ENCODE measurements at regions not wholly inside any gene's neighbourhood (a gene's known extent, or its start where the extent isn't known, plus 50 kb on each side); places are given as distances from the start of the nearest gene placed in this dataset.

GRCh38 chr2:152846697-152847470, 128.5 kb downstream of the ARL6IP6 start:
- no peak for DNase-seq (ENCODE audit: low spot score in 2 of 2)
- Histone ChIP-seq H3K9me3 (no peaks in the 10 kb centered on the region), H3K4me3 (no peak overlapping the region), H3K27ac (no peak overlapping the region), H3K36me3 (no peaks in the 10 kb centered on the region), H3K4me1 (no peaks in the 10 kb centered on the region), H3K27me3 (no peaks in the 10 kb centered on the region)
- 70 to 75% methylated on average over 7 of the region's 7 CpGs for WGBS, 2 donors
- TF ChIP-seq CTCF (IDR thresholded peaks at IDR 0.05) (no peak), EP300 (IDR thresholded peaks at IDR 0.05) (no peak), POLR2A (IDR thresholded peaks at IDR 0.05) (no peak)

GRCh38 chr2:152835674-152836073, 117.3 kb downstream of the ARL6IP6 start:
- Histone ChIP-seq H3K27me3 (no peaks in the 10 kb centered on the region), H3K4me1 (no peaks in the 10 kb centered on the region), H3K36me3 (no peaks in the 10 kb centered on the region), H3K4me3 (no peak overlapping the region), H3K27ac (no peak overlapping the region), H3K9me3 (no peaks in the 10 kb centered on the region)
- DNase-seq (ENCODE audit: low spot score in 2 of 2) = no peak
- TF ChIP-seq CTCF (IDR thresholded peaks at IDR 0.05) (no peak), POLR2A (IDR thresholded peaks at IDR 0.05) (no peak), EP300 (IDR thresholded peaks at IDR 0.05) (no peak)
- 91 to 96% methylated on average over 2 of the region's 2 CpGs for WGBS, 2 donors

GRCh38 chr2:152827944-152828343, 109.5 kb downstream of the ARL6IP6 start:
- no peak for TF ChIP-seq CTCF (IDR thresholded peaks at IDR 0.05)
- no peak for TF ChIP-seq EP300 (IDR thresholded peaks at IDR 0.05)
- TF ChIP-seq POLR2A (IDR thresholded peaks at IDR 0.05) = no peak
- no peak overlapping the region for H3K4me3 ChIP-seq
- WGBS, 2 donors = 82 to 84% methylated on average over 5 of the region's 5 CpGs
- DNase-seq (ENCODE audit: low spot score in 2 of 2) = no peak
- H3K27me3 ChIP-seq = no peaks in the 10 kb centered on the region
- no peak overlapping the region for H3K27ac ChIP-seq
- H3K9me3 ChIP-seq = no peaks in the 10 kb centered on the region
- no peaks in the 10 kb centered on the region for H3K4me1 ChIP-seq
- no peaks in the 10 kb centered on the region for H3K36me3 ChIP-seq

GRCh38 chr2:152826581-152827279, 108.3 kb downstream of the ARL6IP6 start:
- no peaks in the 10 kb centered on the region for H3K36me3 ChIP-seq
- H3K4me1 ChIP-seq = no peaks in the 10 kb centered on the region
- no peak overlapping the region for H3K4me3 ChIP-seq
- no peak overlapping the region for H3K27ac ChIP-seq
- H3K9me3 ChIP-seq = no peaks in the 10 kb centered on the region
- WGBS, 2 donors = 76 to 80% methylated on average over 3 of the region's 3 CpGs
- DNase-seq (ENCODE audit: low spot score in 2 of 2) = no peak
- no peak for TF ChIP-seq POLR2A (IDR thresholded peaks at IDR 0.05)
- no peak for TF ChIP-seq EP300 (IDR thresholded peaks at IDR 0.05)
- no peak for TF ChIP-seq CTCF (IDR thresholded peaks at IDR 0.05)
- no peaks in the 10 kb centered on the region for H3K27me3 ChIP-seq

GRCh38 chr2:152825834-152826233, 107.4 kb downstream of the ARL6IP6 start:
- WGBS, 2 donors = 57 to 65% methylated on average over 3 of the region's 3 CpGs

More at GRCh38 chr2:152825834-152826233, 107.4 kb downstream of the ARL6IP6 start:
- Histone ChIP-seq H3K4me3 (no peak overlapping the region), H3K9me3 (no peaks in the 10 kb centered on the region), H3K36me3 (no peaks in the 10 kb centered on the region), H3K4me1 (no peaks in the 10 kb centered on the region), H3K27me3 (no peaks in the 10 kb centered on the region), H3K27ac (no peak overlapping the region)
- TF ChIP-seq CTCF (IDR thresholded peaks at IDR 0.05) (no peak), EP300 (IDR thresholded peaks at IDR 0.05) (no peak), POLR2A (IDR thresholded peaks at IDR 0.05) (no peak)
- no peak for DNase-seq (ENCODE audit: low spot score in 2 of 2)
